CD4-positive, alpha-beta T cell treated with Interleukin-4 for 4 hours (primary cell): ENCODE measurements at regions not wholly inside any gene's neighbourhood (a gene's known extent, or its start where the extent isn't known, plus 50 kb on each side); places are given as distances from the start of the nearest gene placed in this dataset.

Experiments used
- DNase-seq: peaks from one replicate; pipeline ENCODE4 v3.0.0-alpha.2; 2020

DNA sequence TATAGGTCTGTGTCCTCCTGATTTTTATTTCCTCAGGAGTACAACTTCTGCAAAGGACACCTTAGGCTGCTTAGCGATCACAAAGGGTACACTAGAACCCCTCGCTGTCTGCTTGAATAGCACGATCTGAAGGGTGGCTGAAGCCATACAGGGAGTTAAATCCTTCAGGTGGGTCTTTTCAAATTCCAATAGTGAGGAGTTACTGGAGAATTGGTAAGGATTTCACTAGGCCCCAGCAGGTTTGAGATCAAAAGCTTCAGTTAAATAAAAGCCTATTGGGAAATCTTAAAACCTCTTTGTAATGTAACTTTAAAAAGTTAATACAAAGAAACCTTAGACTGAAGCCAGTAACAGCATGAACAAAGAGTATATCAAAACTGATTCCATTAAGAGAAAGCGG is 613.1 kb downstream of the ZEB2 start:
- DNase-seq: no peak

DNA sequence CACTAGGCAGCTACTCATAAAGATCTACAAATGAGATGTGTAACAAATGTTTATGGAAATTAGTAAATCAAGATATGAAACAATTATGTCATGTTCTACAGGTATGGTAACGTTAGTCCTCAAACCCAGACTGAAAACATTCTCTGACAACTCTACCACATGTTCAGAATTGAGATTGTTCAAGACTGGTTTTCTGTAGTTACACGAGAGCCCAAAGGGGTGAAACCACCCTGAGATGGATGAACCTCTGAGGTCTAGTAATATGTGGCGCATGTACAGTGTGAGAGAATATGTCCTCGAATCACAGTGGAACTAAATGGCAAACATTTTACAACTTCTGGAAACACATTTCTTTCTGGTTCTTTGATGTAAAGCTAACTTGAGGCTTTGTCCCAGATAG is 614.3 kb downstream of the ZEB2 start:
- no peak for DNase-seq

GRCh38 chr2:143903172-143903856 is 616.6 kb downstream of the ZEB2 start:
- DNase-seq: no peak

GRCh38 chr2:143901185-143901842 is 618.6 kb downstream of the ZEB2 start:
- DNase-seq: no peak

- no peak for DNase-seq
Observed at GRCh38 chr2:143899987-143900386, 619.9 kb downstream of the ZEB2 start.

DNA sequence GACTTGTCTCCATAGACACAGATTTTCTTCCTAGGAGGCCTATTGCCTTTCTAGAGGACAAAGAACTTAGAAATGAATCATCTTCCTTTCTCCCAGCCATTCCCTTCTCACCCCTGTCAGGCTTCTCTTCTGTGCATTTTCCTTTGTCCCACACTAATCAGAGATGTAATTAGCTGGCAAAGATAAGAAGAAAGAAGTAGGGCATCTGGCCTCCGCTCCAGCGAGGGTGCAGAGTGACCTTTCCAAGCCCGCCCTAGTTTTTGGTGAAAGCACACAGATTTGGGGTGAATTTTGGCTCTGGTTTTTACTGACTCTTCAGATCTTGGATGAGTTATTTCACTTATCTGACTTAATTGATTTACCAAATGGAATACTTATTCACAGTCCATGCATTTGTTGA is 626.5 kb downstream of the ZEB2 start:
- no peak for DNase-seq

DNA sequence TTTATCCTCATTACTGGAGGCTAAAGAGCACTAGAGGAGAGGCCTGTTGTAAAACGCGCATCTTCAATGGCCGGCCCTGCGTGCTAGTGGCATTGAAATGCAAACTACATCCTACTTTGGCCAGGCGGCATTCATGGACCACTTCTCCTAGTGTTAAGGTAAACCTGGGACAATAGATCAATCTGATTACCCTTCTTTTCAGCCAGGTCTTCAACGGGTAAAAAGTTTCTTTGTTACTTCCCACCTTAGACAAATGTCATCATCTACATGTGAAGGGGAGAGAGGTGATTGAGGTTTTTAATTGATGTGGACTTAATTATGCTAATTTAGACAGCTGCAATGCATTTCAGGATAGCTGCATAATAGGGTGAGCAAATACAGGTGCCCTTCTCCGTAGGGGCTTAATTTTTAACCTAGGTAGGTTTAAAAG is 628.0 kb downstream of the ZEB2 start:
- DNase-seq: no peak

DNA sequence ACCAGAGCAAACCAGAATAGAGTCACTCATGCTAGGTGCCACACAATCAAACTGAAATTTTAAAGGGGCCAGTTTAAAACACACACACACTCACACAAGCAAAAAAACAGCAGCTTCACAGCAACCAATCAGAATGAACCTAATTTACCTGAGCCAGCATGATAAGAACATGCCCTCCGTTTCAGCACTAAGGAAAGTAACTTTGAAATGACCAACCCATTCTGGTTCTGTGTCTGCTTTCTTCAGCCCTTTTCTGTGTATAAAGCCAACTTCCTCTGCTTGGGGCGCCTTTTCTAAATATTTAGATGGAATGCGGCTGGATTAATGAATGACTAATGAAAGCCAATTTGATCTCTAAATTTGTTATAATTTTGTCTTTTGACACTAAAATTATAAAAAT is 629.1 kb downstream of the ZEB2 start:
- DNase-seq: no peak

DNA sequence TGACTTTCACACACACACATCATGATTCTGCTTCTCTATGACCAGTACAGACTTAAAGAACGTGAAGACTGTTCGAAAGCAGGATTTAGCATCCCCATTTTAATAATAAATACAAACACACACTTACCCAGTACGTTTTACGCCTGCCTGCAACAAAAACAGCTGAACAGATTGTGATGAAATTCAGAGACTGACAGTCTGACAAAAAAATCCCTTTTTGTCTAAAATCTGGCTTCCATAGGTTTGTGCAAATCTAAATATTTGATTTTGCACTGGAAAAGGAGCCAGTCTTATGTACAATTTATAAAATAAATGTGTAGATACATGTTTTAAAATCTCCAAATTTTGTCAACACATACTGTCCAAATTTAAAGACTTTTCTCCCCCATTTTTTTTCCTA is 630.7 kb downstream of the ZEB2 start:
- DNase-seq: no peak

DNA sequence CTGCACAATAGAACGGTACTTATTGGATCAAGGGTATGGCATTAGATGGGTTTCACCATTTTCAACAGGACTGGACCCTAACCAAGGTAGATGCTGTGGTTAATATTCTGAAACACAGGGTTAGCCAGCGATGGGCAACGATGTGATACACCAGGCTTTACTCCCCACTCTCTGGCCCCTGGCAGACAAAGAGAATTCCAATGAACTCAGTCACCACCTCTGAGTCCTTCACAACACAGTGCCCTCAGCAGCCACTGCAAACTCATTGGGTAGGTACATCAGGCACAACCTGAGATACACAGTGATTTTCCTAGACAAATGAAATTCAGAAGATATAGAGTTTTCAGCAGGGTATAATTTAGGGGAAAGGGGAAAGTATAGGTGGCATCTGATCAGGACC is 634.5 kb downstream of the ZEB2 start:
- no peak for DNase-seq

DNA sequence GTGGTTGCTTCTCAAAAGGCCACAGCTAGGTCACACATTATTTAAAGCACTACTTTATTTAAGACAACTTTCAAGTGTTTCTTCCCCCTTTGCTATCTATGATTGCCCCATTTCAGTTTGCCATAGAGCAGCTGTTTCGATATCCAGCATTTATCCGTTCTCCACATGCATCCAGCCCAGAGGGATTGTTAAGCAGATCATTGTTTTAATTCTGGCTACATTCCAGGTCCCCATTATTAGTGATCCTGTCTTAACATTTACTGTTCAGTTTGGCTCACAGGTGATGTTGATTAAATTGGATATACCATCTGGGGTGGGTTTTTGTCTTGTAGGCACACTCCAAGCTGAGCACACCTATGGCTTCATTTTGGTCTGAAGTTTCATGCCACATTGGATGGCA is 638.7 kb downstream of the ZEB2 start:
- DNase-seq: no peak

DNA sequence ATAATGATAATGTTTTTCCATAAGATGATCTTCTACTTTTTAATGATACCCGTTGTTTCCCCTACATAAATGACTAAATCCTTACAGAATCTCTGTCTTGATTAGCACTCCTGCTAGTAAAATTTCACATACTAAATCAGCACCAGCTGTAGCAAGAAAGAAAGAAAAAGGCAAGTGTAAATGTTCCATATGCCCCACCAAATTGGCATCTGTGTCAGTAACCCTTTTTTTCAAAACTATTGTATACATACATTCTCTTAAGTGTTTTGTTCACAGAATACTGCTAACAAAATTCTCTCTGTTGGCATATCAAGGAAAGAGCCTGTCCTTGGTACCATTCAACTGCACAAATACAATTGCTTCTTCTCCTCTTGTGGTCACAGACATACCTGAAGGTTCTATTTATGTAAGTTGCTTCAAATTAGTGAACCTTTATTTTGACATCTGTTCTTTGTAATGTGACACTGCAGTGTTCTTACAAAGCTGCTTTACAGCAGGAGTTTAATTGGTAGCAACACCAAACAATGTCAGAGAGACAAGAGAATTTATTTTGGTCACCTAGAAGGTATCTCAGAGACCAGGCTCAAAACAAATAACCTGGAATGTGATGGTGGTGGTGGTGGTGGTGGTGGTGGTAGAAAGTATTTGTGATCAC is 641.9 kb downstream of the ZEB2 start:
- DNase-seq: no peak

DNA sequence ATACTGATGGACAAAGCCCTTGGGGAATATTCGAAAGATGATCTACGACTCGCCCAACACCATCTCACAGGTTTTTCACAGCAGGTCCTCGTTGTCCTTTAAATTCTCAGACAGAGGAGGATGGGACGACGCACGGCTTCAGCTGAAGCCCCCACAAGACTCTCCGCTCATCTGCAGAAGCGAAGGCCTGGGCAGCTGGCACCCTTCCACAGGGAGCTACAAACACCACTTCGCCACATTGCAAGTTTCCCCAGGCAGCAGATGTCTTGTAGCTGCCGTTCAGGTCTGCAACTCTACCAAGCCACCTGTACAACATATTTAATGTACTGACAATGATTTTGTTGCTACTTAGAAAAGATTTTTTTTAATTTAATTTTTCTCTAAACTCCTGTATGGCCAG is 642.9 kb downstream of the ZEB2 start:
- DNase-seq: no peak

- DNase-seq: no peak
Observed at GRCh38 chr2:143875295-143876233, 644.4 kb downstream of the ZEB2 start.

GRCh38 chr2:143873886-143874285 is 646.0 kb downstream of the ZEB2 start:
- DNase-seq: no peak

DNA sequence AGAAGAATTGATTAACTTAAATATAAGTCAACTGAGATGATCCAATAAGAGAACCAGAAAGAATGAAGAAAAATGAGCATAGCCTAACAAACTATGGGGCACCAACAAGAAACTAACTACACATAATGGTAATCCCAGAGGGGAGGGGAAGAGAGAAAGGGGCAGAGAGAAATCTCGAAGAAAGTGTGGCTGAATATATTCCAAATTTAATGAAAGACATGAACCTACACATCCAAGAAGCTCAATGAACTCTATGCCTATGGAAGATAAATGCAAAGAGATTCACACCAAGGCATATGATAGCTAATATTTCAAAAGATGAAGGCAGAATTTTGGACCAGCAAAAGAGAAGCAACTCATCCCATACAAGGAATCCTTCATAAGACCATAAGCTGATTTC is 649.2 kb downstream of the ZEB2 start:
- DNase-seq: no peak

GRCh38 chr2:143856978-143857377 is 662.9 kb downstream of the ZEB2 start:
- DNase-seq: no peak

- no peak for DNase-seq
Observed at GRCh38 chr2:143852759-143853158, 667.2 kb downstream of the ZEB2 start.

GRCh38 chr2:143850084-143850483 is 669.8 kb downstream of the ZEB2 start:
- no peak for DNase-seq

DNA sequence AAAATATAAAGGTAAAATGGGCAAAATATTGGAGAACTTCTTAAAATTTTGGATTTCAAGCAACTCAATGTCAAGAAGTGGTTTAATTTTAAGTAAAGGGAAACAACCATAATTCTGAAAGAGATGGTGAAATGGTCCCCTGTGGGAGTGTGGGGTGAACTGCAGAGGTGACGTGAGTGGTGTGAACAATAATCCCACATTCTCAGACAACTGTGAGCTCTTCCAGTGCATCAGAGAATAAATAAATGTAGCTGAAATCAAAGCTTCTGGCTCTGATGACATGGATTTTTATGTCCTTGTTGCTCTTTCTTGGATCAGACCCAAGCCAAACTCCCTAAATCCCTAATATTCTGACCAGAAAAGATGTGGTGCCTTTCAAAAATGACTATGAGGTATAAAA is 672.7 kb downstream of the ZEB2 start:
- DNase-seq: no peak

- no peak for DNase-seq
Observed at GRCh38 chr2:143844986-143845385, 674.9 kb downstream of the ZEB2 start.

DNA sequence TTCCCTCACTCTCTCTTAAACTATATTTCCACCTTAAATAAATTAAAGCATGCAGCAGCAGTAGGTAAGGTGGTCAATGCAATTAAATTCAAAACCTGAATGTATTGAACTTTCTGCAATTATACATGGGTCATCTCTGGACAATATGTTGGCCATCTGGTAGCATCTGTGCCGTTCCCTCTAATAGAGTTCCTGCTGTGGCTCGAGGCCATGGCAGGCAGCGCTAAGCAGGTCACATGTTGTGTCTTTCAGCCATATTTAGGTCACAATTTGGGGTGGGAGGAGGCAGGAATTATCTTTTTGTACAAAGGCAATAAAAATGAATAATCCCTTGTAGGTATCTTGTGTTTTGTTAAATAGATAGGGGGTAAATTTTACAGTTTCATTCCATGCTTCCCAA is 676.2 kb downstream of the ZEB2 start:
- no peak for DNase-seq

GRCh38 chr2:143842836-143843235 is 677.1 kb downstream of the ZEB2 start:
- DNase-seq: no peak
